GM19240 (cell line): ENCODE measurements at regions not wholly inside any gene's neighbourhood (a gene's known extent, or its start where the extent isn't known, plus 50 kb on each side); places are given as distances from the start of the nearest gene placed in this dataset.
"Not testable (repeated sequence)": the region's sequence is repeated elsewhere in the genome, so short reads cannot be mapped to it uniquely, and the experiment has no call there.

Source experiments
- DNase-seq: peaks from one replicate; pipeline ENCODE4 v3.0.0; 2011; ENCODE audit warnings: low spot score; ENCODE audit not compliant: insufficient read length

DNA sequence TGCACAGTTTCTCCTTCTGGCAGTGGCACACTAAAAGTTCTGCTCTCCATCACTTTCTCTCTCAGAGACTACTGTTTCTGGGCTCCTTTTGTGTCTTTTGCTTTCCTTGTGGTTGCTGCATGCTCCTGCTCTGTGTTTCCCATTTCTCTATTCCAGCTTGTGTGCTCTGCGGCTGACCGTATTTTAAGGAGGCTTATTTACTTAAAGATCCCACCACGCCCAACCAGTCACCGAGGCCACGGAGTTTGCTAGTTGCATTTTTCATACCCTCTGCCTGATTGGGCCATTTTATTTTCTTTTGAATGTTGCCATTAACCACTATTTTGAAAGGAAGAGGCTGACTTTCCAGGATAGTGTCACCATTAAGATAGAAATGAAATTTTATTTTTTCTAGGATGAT, 626.4 kb upstream of the MMS22L start:
- no peak for DNase-seq

DNA sequence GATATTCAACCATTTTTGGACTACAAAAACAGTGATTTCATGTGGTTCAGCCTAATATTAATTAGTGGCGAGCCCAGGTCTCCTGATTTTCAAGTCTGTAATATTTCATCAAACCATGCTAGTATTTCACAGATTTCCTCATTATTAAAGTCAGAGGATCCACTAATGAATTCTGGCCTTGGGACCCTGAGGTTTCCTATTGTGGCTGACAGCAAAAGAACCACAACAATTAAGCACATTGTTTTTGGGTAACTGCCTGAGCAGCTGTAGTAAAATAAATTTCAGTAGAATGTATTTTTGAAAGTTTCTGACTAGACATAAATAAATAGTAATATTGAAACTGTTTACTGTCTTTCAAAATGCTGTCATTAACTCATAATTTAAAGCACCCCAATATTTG, 630.7 kb upstream of the MMS22L start:
- no peak for DNase-seq

DNA sequence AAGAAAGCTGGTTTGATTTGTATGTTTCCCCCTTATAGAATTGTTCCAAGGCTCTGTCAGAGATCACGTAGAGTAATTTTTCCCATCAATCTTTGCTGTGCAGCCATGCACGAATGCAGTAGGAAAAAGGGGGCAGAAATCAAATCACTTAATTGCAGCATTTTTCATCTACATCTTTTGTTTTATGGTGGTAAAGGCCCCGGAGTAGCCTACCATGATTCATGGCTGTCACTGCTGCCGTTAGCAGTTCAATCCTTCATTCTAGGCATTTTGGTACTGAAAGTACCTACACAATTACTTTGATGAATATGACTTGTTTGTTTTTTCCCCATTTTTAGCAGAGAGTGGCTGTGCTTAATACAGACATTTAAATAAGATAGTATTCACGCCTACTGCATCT, 631.9 kb upstream of the MMS22L start:
- DNase-seq = no peak

DNA sequence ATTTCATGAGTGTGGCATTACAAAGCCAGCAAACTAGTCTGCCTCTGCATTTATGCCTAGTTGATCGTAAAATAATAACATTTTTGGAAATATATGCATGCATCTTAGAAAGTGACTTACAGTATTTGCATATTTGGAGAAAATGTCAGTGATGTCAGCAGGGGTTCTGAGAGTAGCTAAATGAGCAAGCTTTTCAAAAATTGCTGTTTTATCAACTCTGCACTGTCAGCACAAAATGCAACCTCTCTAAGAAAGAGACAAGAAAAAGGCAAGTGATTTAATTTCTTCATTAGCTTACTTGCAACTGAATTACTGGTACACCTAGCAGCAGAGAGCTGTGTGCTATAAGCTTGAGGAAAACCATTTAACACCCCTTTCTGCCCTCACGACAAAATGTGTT, 632.5 kb upstream of the MMS22L start:
- DNase-seq = no peak

DNA sequence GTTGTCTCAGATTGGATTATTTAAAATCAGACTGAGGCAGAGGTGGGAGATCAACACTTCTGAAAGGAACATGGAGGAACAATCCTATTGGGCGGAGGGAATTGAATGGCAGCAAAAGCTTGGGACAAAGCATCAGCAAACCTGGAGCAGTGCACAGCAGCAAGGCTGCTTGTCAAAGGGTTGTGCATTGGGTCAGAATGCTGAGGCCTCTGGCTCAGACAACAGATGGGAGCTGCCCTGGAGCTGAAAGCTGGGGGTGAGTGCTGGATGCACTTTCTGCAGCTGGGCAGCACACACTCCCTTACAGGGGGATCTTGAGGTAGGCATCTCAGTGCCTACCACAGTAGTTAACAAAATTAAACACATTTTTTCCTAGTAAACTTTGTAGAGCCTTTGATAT, 634.4 kb upstream of the MMS22L start:
- DNase-seq = no peak

GRCh38 chr6:97919046-97919445, 636.0 kb upstream of the MMS22L start:
- no peak for DNase-seq

DNA sequence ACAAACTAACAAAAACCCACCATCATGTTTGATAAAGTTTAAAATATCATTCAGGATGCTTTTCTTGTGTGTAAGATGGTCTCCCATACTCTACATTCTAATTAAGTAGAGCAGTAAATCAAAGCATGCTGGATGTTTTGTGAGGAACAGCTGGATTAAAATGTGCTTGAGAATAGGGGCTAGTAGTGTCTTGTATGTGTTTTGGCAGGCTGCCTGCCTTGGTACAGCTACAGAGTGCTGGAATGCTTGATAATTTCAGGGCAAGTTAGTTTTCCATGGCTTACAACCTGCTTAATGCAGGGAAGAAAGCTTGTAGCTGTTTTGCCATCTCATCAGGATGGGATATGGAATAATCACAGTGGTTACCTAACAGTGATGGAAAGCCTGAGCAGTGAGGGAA, 636.6 kb upstream of the MMS22L start:
- no peak for DNase-seq

- DNase-seq = no peak
Observed at GRCh38 chr6:97923249-97923648, 640.2 kb upstream of the MMS22L start.

DNA sequence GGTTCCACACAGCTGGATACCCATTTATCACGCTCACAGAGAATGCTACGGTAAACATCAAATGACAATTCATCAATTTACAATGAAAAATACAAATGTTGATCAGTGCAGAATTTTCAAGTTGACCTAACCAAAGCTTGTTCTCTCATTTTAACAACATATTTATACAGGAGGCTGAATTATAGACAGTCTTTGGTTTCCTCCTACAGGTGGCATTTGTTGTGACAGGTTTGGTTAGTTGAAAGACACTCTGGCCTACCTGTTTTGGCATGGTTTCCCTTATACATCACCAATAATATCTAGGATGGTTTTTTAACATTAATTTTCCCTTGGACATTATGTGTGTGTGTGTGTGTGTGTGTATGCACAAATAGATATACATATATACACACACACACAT, 642.5 kb upstream of the MMS22L start:
- DNase-seq = no peak

GRCh38 chr6:97939440-97940168, 656.6 kb upstream of the MMS22L start:
- DNase-seq = no peak

DNA sequence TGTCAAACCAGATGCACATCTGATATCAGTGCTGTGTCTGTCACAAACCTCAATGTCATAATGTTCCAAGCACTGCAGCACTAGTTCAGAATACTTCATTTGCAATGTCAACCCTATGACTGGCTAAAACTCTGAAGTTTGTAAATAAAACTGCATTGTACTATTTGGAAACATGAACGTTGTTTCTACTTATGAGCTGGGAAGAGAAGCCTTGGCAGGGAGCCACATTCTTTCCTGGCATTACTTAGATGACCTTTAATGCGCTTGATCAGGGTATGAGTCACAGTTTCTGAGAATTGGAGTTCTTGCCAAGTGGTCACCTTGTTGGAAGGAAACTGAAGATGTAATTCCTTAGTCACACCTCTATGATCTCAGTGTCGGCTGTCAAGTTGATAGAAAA, 664.8 kb upstream of the MMS22L start:
- DNase-seq = no peak

DNA sequence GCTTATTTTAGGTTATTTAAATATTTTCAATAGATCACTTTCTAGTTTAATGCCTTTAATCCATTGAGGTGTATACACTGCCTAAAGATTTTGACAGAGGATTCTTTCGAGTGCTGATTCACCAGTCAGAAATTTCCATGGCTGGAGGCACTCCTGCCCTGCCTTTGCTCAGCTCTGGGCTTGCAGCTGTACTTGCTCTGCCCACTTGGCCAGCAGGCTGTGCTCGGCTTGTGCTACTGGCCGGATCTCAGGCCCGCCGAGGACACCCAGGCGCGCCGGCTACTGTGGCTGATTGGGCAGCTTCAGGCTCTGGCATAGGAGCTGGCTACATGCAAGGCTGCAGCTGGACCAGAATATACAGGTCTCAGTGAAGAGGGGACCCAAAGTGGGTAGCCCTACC, 675.1 kb upstream of the MMS22L start:
- DNase-seq = no peak

GRCh38 chr6:97963193-97963592, 680.2 kb upstream of the MMS22L start:
- no peak for DNase-seq

- no peak for DNase-seq
Observed at GRCh38 chr6:97969065-97969464, 686.0 kb upstream of the MMS22L start.

- no peak for DNase-seq
Observed at GRCh38 chr6:97977084-97977483, 694.1 kb upstream of the MMS22L start.

GRCh38 chr6:97978855-97979271, 695.8 kb upstream of the MMS22L start:
- DNase-seq = no peak

- DNase-seq = not testable (repeated sequence)
Observed at GRCh38 chr6:97979285-97979684, 696.3 kb upstream of the MMS22L start.

- DNase-seq = no peak
Observed at GRCh38 chr6:97989451-97989850, 706.4 kb upstream of the MMS22L start.

DNA sequence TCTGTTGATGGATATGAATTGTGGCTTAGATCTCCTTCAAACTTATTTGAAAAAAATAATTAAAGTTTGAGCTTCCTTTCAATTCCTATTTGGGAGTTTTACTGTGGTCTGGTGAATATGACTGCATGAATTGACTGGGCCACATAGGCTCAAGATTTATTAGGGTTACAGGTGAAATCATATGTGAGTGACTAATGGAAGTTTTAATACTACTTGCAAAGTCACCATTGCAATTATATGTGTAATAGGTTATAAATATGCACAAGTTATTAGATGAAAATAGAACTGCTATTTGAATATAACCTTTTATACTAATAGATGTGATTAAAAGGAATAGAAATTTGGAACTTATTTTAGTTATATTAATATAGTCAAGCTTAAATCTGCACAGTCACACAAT, 712.1 kb upstream of the MMS22L start:
- no peak for DNase-seq

GRCh38 chr6:98002678-98003077, 719.7 kb upstream of the MMS22L start:
- DNase-seq = no peak

GRCh38 chr6:98014442-98015201, 731.6 kb upstream of the MMS22L start:
- DNase-seq = no peak

GRCh38 chr6:98016565-98016964, 733.5 kb upstream of the MMS22L start:
- no peak for DNase-seq

DNA sequence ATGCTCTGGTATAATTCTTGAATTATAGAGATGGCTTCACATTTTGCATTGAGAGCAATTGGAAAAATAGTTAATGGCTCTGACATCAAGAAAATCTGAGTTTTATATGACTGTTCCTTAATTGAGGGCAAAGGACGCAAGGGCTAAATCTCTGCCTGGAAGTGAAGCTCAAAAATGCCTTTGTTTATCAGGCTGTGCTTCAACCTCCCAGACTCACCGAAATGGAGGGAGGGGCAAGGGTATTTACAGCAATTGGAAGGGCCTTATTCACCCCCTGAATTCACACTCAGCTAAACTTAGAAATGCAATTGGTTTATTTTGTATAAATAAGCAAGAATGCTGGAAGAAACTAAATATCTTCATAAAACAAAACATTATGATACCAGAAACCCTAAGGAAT, 737.2 kb upstream of the MMS22L start:
- no peak for DNase-seq
